Embryonic facial prominence (tissue), 1 donor: ENCODE measurements at regions not wholly inside any gene's neighbourhood (a gene's known extent, or its start where the extent isn't known, plus 50 kb on each side); places are given as distances from the start of the nearest gene placed in this dataset.

ENCODE experiments used
- DNase-seq: peaks from one replicate; pipeline ENCODE4 v3.0.0-alpha.2; 2016; ENCODE audit errors: extremely low spot score

- DNase-seq, result no peak
These were observed 661.7 kb downstream of the MCTP2 start for GRCh38 chr15:94893091-94893490.

- no peak for DNase-seq
These were observed 662.7 kb downstream of the MCTP2 start for GRCh38 chr15:94894056-94894455.

GRCh38 chr15:94909510-94909909 is 678.1 kb downstream of the MCTP2 start:
- DNase-seq, result no peak

- no peak for DNase-seq
These were observed 678.8 kb downstream of the MCTP2 start for GRCh38 chr15:94910166-94910565.

GRCh38 chr15:94912760-94913159 is 681.4 kb downstream of the MCTP2 start:
- no peak for DNase-seq

GRCh38 chr15:94917068-94917467 is 685.7 kb downstream of the MCTP2 start:
- no peak for DNase-seq

GRCh38 chr15:94921936-94922335 is 690.6 kb downstream of the MCTP2 start:
- no peak for DNase-seq

- no peak for DNase-seq
These were observed 692.7 kb downstream of the MCTP2 start for GRCh38 chr15:94924057-94924456.

GRCh38 chr15:94924971-94925598 is 693.7 kb downstream of the MCTP2 start:
- no peak for DNase-seq

- no peak for DNase-seq
These were observed 694.3 kb downstream of the MCTP2 start for GRCh38 chr15:94925680-94926079.

- no peak for DNase-seq
These were observed 695.6 kb downstream of the MCTP2 start for GRCh38 chr15:94927003-94927402.

- DNase-seq, result no peak
These were observed 697.9 kb downstream of the MCTP2 start for GRCh38 chr15:94929282-94929681.

GRCh38 chr15:94930441-94930840 is 699.1 kb downstream of the MCTP2 start:
- no peak for DNase-seq

GRCh38 chr15:94930960-94931359 is 699.6 kb downstream of the MCTP2 start:
- no peak for DNase-seq

GRCh38 chr15:94934440-94934839 is 703.1 kb downstream of the MCTP2 start:
- DNase-seq, result no peak

- no peak for DNase-seq
These were observed 705.9 kb downstream of the MCTP2 start for GRCh38 chr15:94937242-94937641.

GRCh38 chr15:94943888-94944287 is 712.5 kb downstream of the MCTP2 start:
- DNase-seq, result no peak

- no peak for DNase-seq
These were observed 720.2 kb downstream of the MCTP2 start for GRCh38 chr15:94951538-94951937.

- no peak for DNase-seq
These were observed 732.6 kb downstream of the MCTP2 start for GRCh38 chr15:94963953-94964352.

- no peak for DNase-seq
These were observed 734.2 kb downstream of the MCTP2 start for GRCh38 chr15:94965593-94965992.

- no peak for DNase-seq
These were observed 736.8 kb downstream of the MCTP2 start for GRCh38 chr15:94968133-94968532.

GRCh38 chr15:94970096-94970495 is 738.7 kb downstream of the MCTP2 start:
- DNase-seq, result no peak

- DNase-seq, result no peak
These were observed 739.4 kb downstream of the MCTP2 start for GRCh38 chr15:94970802-94971201.

- no peak for DNase-seq
These were observed 741.0 kb downstream of the MCTP2 start for GRCh38 chr15:94972314-94972713.
